Stomach (tissue), 4 donors: ENCODE measurements at regions not wholly inside any gene's neighbourhood (a gene's known extent, or its start where the extent isn't known, plus 50 kb on each side); places are given as distances from the start of the nearest gene placed in this dataset.

Experiments used
- POLR2A ChIP-seq, 4 donors: fragments of 450-650 bp; IDR thresholded peaks; one replicate each; pipeline ENCODE4 v1.6.1; 2016; ENCODE audit warnings: antibody characterized with exemption in 4 of 4, control low read depth in 2 of 4, mild to moderate bottlenecking in 1 of 4, moderate library complexity in 1 of 4
- POLR2AphosphoS5 ChIP-seq, 3 donors: sonication (generic); formaldehyde crosslinking; IDR thresholded peaks; one replicate each; pipeline ENCODE4 v1.6.1; 2016; ENCODE audit warnings: antibody characterized with exemption in 3 of 3
- TF ChIP-seq, protein P1 (sequence below), 7 experiments: fragments of 450-650 bp in 4 of 7; fragments of 200-600 bp in 3 of 7; sonication (generic) in 3 of 7; IDR thresholded peaks; one replicate each; pipeline ENCODE4 v1.5.1; 2016 to 2019; ENCODE audit warnings: antibody characterized with exemption in 7 of 7, control low read depth in 2 of 7, mild to moderate bottlenecking in 1 of 7

GRCh38 chr3:146715170-146715569 is 110.0 kb upstream of the PLSCR5 start:
- TF ChIP-seq, protein P1, sequence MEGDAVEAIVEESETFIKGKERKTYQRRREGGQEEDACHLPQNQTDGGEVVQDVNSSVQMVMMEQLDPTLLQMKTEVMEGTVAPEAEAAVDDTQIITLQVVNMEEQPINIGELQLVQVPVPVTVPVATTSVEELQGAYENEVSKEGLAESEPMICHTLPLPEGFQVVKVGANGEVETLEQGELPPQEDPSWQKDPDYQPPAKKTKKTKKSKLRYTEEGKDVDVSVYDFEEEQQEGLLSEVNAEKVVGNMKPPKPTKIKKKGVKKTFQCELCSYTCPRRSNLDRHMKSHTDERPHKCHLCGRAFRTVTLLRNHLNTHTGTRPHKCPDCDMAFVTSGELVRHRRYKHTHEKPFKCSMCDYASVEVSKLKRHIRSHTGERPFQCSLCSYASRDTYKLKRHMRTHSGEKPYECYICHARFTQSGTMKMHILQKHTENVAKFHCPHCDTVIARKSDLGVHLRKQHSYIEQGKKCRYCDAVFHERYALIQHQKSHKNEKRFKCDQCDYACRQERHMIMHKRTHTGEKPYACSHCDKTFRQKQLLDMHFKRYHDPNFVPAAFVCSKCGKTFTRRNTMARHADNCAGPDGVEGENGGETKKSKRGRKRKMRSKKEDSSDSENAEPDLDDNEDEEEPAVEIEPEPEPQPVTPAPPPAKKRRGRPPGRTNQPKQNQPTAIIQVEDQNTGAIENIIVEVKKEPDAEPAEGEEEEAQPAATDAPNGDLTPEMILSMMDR (IDR thresholded peaks at IDR 0.05), result no peak
- no peak for TF ChIP-seq POLR2AphosphoS5 (IDR thresholded peaks at IDR 0.05)
- no peak for TF ChIP-seq POLR2A (IDR thresholded peaks at IDR 0.05)
